Activated CD4-positive, alpha-beta T cell treated with anti-CD3 and anti-CD28 coated beads, Interleukin-2, amount 50 U/mL, for 48 hours (primary cell): ENCODE measurements at regions not wholly inside any gene's neighbourhood (a gene's known extent, or its start where the extent isn't known, plus 50 kb on each side); places are given as distances from the start of the nearest gene placed in this dataset.

Experiments
- DNase-seq, 2 experiments: peaks; one replicate each; pipeline ENCODE4 v3.0.0-alpha.2; 2020

DNA sequence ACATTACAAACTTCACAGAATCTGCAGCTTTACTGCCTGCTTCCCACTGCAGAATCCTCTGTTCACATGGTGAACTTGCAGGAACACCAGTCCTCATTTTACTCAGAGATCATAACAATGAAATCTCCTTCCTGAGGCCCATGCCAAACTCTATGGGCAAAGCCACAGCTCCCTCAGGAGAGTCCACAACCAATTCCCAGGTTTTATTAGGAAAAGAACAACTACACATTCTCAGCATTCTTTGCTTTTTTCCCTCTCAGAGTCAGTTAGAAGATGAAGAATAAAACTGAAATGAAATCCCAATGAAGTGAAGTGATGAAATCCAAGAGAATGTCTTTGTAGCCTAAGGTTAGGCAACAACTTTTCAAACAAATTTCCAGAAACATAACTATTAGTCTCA is 233.7 kb downstream of the DSEL start:
- no peak for DNase-seq

DNA sequence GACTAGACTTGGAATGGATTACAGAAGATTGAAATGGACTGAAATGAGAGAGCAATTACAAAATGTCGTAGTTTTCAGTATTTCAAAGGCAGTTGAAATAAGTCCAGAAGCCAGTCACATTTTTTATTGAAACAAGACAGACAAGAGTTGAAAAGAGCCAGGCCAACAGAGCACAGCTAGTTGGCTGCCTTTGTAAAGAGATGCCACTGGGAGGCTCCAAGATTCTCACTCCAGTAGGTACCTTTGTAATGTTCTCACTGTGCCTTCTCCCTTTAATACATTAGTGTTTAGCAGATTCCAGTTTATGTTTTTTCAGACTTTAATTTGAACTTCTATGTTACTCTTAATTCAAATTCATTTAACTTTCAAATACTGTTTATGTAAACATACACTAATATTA is 234.8 kb downstream of the DSEL start:
- no peak for DNase-seq

DNA sequence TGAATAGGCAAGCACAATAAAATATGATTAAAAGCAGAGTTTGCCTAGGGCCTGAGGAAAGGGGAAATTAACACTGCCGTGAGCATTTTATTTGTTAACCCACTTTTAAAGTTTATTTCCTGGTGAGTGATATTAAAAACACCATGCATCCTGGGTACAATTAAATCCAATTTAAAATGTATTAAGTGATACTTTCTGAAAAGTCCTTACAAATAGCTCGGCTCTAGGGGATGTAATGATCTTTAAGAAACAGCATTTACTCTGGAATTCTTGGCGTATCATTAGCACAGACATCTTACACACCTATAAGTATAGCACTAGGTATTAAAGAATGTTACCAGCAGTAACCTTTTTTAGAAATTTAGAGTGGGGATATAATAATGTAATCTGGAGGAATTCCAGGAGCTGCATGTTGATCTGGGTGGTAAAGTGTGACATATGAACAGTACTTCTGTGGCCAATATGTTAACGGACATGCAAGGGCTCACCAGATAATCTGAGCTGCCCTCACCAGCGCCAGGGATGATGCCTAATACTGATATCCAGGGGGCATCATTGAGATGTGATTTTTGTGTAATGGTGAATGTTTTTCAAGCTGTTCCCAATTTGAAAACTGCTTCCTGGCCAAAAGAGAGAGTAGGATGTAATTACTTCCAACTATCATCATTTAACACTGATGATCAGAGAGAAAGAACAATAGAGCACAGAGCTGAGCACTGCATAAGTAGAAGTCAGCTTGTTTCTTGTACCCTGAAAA is 235.9 kb downstream of the DSEL start:
- no peak for DNase-seq

DNA sequence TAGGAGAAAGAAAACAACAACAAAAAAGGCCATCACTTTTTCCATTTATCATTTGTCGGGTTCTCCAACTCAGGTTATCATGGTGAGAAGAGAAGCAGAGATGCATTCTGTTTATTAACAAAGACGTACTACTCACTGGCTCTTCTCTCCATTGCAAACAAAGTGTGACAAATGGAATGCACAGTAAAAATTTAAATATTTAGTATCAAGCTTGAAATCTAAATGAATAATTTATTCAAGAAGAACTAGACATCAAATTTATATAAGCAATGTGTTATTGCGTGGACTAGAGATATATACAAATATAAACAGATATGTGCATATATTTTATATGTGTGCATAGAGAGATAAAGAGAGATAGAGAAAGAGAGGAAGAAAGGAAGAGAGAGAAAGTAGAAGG is 236.5 kb downstream of the DSEL start:
- no peak for DNase-seq

DNA sequence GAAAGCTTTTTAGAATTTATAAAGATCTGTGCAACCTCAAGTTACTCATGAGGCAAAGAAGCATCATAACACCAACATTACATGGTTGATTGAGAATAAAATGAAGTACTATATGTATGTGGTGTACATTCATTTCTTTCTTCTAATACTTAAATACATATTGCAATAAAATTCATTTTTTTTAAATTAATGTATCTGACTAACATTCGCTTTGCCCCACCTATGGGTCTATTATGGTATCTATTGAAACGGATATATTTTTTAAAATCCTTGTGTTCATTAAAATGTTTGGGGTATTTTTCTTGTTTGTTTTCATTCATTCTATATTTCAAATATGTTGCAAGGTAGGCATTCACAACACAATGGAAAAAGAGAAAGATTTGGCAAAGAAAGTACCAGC is 237.5 kb downstream of the DSEL start:
- no peak for DNase-seq

DNA sequence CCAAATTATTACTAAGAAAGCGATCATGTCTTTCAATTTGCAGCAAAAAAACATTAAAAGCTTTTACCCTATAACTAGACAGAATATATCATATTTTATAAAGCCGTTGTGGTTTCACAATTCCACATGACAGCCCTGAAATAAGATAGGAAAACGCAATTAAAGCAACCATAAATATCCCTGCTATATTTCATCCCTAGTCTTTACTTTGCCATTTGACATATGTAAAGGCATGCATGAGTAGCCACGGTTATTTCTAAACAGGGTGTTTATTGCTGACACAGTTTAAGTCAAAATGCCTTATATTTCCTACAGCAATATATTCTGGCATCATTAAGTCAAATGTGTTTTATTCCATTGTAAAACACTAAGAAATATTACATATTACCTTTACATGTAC is 239.9 kb downstream of the DSEL start:
- DNase-seq, result no peak

DNA sequence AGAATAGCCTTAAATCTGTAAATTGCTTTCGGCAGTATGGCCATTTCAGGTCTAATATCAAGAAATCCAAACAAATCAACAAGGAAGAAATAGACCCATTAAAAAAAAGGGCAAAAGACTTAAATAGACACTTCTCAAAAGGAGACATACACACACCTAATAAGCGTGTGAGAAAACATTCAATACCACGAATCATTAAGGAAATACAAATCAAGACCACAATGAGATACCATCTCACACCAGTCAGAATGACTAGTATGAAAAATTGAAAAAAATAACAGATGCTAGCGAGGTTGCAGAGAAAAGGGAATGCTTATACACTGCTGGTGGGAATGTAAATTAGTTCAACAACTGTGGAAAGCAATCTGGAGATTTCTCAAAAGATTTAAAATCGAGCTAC is 243.2 kb downstream of the DSEL start:
- no peak for DNase-seq

DNA sequence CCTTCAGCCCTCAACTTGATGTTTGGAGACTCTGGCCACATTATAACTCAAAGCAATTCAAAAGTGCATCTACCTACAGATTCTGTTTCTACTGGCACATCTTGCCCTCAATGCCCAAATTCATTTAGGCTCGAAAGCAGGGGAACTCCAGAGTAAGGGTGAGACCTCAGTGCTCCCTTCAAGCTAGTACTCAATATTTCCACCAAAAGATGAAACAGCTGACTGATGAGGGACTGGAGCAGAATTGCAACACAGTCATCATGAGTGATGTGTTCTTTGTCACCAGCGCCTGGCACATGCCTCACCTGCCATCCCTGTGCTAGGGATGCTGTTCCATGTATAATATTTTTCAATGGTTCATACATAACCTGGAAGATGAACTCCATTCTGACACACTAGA is 247.3 kb downstream of the DSEL start:
- DNase-seq, result no peak

DNA sequence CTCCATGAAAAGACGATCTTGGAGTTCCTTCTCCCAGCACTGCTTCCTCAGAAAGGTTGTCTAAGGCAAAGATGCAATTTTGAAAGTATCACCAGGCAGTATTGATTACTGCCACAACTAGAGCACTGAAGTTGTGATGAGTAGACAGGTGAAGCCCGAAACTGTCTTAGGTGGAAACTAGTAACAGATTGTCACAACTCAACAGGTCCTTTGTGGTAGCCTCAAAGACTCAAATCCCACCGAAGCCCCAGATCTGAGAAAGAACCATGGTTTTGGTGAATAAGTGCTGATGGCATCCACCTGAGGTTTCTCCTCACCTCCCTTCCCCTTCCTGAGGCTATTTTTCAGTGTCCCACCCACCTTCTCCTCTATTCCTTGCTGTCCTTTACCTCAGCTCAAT is 248.0 kb downstream of the DSEL start:
- no peak for DNase-seq

DNA sequence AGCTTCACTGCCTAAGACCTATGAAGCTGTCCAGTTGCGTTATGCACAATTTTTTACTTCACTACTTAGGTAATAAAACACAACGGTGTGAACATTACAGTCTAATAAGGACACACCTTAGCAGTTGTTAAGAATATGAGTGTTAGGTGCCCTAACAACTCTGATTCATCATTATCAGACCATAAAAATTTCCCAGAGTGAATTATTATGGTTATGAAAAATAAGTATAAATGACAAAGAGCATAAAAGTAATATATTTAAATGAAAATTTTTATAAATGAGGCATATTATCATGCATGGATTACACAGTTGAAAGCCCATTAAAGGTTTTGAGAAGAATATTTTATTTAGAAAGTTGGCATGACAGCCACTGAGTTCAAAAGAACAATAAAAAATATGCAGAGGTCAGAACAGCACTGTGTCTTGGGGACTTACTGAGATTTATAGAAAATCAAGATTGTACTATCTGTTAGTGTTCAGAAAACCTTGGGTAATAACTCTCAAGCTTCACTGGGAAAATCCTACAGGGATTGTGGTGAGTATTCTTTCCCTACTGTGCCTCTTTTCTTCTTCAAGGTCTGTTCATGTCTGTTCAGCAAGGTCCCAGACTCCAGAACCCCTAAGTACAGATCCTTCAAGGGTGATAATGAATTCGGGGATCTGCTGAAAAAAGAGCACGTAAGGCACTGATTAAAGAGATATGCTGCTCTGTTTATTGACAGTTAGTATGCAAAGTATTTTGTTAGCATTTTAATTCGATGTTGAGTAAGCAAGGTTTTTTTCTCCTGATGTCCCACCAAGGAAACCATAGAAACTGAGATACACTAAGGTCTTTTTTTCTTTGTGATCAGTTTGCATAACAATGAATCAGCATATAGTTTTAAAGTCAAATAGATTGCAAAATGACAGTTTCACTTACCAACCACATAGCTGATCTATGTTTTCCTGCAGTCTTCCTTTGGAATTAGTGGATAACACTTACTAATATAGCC is 250.0 kb downstream of the DSEL start:
- DNase-seq, result no peak

DNA sequence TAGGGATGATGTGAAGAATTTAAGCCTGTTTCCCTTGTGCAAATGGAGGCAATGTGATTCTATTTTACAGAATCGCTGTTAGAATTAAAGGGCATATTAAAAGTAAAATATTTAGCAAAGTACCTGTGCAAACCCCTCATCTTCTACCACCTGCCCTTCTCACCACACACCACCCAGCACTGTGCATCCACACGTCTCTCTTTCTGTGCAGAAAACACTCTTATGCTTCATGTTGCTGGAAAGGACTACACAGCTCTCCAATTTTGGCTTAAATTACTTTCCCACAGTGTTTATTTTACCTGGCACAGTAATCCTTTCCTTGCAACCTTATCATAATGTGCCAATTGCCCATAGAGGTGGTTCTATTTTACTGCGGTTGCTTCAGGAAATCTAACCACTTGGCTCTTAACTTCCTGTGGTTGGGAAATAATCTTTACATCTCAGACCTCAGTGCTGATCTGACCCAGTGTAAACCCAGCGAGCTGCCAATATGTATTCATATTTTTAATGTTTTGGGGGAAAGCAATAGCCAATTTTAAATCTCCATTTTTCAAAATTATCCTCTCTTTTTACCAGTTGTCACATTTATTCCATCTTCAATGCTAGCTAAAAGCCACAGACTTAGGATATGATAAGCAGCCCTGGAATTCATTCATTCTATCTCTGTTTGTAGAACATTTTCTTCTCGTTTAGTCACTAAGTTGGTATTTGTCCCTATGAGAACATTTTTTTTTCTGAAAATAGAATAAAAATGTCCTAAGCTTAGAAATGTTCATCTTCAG is 250.9 kb downstream of the DSEL start:
- DNase-seq, result no peak

DNA sequence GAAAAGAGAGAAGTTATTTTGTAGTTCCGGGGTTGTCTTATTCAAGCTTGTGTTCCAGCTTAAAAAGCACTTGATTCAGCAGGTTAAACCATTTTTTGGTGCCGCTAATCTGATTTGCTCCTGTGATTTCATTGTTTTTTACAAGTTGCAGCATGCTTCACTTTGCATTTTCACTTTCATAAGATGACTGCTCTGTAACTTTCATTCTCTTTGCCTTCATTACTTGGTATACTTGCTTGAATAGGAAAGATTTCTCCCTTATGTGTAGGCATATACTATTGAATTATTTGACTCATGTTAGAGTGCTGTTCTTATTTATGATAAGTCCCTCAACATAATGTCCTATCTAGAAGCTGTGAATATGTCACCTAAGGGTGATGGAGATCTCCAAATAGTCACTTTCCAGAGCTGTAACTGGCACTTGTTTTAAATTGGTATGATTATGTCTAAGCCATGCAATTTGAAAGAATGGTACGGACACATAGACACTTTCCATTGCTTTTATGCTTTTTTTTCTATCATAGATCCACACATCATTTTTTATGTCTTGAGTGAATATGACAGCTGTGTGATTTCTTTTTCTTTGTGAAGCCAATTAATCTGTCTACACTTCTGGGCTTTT is 254.5 kb downstream of the DSEL start:
- DNase-seq, result no peak

DNA sequence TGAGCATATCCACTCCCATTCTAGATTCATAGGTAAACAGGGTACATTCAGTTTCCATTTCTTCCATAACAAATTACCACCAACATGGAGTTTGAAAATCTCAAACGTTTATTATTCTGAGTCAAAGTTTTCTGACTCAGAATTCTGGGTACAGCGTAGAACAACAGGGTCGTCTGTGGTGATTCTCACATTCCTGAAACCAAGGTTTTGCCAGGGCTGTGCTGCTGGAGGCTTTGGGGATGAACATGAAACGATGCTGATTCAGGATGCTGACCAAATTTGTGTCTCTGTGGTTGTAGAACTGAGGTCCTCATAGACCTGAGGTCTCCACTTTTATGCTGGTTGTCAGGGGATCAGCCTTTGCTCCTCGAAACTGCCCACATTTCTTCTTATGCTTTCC is 255.7 kb downstream of the DSEL start:
- no peak for DNase-seq

DNA sequence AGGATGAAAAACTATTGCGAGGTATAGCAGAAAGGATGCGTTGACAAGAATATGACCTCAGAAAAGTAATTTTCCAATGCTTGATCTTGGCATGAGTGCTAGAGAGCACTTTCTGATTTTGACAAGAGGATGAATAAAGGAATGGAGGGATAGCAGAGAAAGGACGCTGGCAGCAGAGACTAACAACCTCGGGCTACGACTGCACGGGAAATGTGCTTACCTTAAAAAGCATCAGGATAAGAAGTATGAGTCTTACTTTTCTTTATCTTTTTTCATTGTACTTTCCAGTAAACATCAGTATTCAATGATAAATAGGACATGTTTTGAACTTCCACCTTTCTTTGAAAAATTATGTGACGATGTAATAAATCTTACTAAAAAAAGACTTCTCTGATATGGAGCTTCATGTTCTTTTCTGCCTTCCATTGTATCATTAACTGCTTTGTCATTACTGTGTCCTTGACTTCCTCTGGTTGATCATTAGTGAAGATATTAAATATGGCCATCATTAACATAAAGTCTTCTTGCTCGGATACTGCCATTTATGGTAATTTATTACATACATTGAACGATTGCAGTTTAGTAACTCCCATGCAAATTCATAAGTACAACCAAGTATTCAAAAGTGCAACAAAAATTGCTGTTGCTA is 265.6 kb downstream of the DSEL start:
- DNase-seq, result no peak

DNA sequence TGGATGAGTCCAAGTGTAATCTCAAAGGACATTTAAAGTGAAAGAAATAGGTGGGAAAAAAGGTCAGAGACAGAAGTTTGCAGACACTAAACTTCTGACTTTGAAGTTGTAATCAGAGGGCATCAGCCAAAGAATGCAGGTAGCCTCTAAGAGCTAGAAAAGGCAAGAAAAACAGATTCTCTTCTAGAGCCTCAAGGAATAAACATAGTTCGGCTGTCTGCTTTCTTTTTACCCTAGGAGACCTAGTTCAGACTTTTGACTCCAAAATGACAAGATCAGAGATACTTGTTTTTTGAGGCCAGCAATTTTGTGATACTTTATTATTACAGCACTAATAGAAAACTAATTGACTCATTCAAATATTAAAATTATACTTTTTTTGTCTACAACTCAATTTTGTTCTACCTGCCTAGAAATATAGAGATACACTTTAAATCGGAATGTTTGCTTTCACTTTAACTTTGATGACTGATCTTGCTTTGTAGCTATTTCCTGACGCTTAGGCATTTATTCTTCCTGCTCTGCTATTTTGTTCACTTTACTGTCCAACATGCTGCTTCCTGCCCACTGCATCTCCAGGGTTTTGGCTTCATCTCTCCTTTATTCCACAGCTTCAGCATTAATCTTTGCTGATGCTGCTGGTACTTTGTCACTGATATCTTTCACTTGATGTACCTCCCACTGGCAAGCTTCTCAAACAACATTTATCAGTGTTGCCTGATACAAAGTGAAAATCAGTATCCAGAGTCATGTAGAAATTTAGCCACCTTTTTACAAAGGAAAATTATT is 272.5 kb downstream of the DSEL start:
- DNase-seq, result no peak

DNA sequence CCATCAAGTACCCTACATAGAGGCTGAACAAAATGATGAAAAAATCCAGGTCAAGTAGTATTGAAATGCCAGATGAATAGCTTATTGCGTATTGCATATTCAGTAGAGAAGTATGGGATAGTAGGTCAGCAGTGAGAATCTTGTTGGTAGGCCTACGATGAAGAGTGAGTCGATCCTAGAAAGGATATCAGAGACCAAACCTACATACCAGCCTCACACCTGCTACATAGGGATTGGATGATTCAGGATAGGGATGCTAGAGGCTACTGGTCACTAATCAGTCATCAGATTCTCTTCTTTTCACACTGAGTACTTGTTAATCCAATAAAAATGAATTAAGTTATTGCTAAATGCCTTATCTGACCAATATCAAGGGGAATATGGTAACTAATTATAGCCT is 274.5 kb downstream of the DSEL start:
- DNase-seq, result no peak

DNA sequence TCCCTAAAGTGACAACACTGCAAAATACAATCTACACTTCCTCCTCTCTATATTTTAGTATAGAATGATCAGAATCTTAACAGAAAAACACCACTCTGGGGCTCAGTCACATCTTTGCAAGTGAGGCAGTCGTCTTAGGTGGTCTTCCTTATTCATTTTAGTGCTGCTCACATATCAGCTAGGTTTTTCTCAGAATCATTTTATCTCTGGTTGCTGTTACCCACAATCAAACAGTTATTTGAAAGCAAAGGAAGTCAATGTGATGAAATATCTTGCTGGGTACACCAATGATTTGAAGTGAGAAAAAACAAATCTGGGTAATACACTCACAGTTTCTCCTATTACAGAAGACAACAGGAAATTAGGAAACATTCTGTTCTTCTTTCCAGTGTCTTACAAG is 275.2 kb downstream of the DSEL start:
- DNase-seq, result no peak

DNA sequence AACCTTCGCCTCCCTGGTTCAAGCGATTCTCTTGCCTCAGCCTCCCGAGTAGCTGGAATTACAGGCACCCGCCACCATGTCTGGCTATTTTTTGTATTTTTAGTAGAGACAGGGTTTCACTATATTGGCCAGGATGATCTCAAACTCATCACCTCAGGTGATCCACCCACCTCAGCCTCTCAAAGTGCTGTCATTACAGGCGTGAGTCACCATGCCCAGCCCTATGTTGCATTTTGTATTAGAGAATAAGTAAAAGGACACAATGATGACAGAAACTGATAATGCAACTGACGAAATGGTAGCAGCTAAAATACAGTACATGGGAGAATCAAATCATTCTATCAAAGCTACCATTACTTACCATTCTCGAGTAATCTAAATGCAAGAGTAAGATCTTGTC is 276.7 kb downstream of the DSEL start:
- no peak for DNase-seq

DNA sequence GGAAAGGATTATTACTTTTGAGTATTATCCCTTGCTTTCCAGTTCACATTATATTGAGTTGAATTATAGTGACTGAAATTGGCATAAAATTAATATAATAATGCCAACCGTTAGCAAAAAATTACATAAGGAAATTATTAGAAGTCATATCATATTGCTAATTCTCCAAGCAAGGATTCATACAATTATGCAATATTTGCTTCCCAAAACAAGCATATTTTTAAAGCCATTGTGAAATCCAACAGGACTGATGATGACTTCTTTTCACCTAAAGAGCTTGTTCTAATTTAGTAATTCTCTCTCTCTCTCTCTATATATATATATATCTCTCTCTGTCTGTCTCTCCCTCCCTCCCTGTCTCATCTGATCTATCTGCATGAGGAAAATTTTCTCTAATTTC is 283.5 kb downstream of the DSEL start:
- no peak for DNase-seq

DNA sequence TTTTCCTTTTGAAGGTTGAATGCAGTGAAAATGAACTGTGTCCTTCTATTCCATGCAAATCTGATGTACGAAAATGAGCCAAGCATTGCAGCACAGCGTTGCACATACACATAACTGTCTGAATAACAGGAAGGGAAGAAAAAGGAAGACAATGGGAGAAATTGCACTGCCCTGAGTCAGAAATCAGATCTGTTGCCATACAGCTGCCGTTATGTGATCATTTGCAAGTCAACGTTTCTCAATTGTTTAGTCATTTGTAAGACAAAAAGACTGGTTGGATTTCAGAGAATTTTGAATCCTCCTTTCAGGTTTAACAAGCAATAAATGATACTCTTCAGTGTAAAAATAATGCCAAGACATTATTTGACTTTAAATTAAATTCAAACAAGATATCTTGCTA is 284.1 kb downstream of the DSEL start:
- no peak for DNase-seq

DNA sequence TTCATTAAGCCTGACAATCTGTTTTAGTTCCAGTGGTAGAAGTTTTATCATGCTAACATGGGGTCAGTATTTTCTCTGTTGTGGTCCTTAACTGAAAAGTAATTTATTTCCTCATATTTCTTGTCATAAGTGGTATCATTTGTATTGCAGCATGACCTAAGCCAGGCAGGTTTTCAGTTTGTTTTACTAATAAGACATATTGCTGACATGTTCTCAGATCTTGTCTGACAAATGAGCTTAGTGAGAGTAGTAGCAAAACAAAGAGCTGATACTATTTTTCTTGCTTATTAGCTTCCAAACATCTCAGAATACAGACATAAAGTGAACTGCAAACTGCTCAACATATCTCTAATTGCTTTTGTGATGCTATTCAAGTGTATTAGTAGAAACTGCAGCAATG is 293.6 kb downstream of the DSEL start:
- no peak for DNase-seq

DNA sequence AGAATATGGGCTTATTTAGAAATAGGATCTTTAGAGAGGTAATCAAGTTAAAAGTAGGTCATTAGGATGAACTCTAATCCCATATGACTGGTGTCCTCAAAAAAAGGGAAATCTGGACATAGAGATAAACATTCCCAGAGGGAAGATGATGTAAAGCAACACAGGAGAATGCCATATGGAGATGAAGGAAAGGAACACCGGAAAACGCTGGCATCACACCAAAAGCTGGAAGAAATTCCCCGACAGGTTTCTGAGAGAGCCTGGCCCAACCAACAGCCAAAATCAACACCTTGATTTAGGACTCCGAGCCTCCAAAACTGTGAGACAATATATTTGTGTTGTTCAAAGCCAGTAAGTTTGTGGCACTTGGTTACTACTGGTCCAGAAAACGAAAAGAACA is 296.7 kb downstream of the DSEL start:
- no peak for DNase-seq
